ENCODE measurements at regions not wholly inside any gene's neighbourhood (a gene's known extent, or its start where the extent isn't known, plus 50 kb on each side); places are given as distances from the start of the nearest gene placed in this dataset.
A peak's percentile ranks its signal among the peaks of the same experiment; 100 is the strongest.

DNA sequence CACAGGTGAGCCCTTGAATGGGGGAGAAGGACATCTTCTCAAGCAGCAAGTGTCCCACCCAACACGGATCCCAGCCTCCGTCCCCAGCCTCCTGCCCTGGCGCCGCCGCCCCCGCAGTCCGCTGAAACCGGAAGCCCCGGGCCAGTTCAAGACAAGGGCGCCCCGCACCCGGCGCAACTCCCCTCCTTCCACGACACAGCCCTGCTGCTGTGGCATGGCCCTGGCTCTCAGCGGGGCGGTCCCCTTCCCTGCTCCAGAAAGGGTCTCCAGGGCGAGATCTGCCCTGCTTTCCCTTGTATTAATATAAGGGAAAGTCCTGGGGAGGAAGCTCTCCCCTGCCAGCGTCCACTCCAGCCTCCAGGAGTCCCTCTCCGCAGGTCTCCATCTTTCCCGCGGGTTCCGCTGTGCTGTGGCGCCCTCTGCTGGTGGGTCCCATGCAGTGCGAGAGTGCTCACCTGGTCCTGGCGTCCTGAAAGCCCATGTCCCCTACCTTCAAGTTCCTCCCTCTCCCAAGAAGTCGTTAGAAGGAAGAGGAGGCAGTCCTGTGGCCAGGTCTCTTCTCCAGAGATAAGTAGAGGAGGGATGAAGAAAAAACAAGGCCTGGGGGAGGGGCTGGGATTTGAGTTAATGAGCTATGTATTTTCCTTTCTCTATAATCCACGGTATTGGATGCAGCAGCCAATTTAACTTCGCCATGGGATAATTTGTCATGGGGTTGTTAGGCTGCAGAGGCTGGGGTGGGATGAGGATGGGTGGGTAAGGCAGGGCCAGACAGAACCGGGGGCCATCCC lies 176.0 kb downstream of the SMAD2 start:
- TF ChIP-seq EZH2phosphoT487 (IDR thresholded peaks at IDR 0.05; ENCODE audit: borderline replicate concordance, low read length) = no peak
- TF ChIP-seq CTCF (IDR thresholded peaks at IDR 0.05; ENCODE audit: low read depth, low read length, poor library complexity, severe bottlenecking) = peak; percentile 98
- H4K20me1 ChIP-seq (ENCODE audit: control insufficient read depth, insufficient read depth, low read depth, low read length) = no peaks in the 10 kb centered on the region; the same call in 1 of the 2 replicates
- H3K4me2 ChIP-seq (ENCODE audit: low read length) = no peak overlapping the region
- H3K9me2 ChIP-seq (replicated peaks; ENCODE audit: control insufficient read depth, low read length) = no peaks in the 10 kb centered on the region
- no peak overlapping the region for H3K27ac ChIP-seq (ENCODE audit: low read depth, low read length)
- H3F3A ChIP-seq (ENCODE audit: control insufficient read depth, insufficient read depth) = no peaks in the 10 kb centered on the region
- no peaks in the 10 kb centered on the region for H3K4me1 ChIP-seq (ENCODE audit: control insufficient read depth, low read length)
- H3K36me3 ChIP-seq (ENCODE audit: control insufficient read depth, low read length) = no peaks in the 10 kb centered on the region
- no peak overlapping the region for H3K4me3 ChIP-seq (ENCODE audit: low read length)
- H3K79me2 ChIP-seq (ENCODE audit: control insufficient read depth, low read length) = no peaks in the 10 kb centered on the region
- no peaks in the 10 kb centered on the region for H3K9me3 ChIP-seq (ENCODE audit: control insufficient read depth, insufficient read depth, low read length)
- no peaks in the 10 kb centered on the region; the same call in 1 of the 2 replicates for H3K27me3 ChIP-seq (ENCODE audit: control insufficient read depth, low read length)

GRCh38 chr18:47752796-47753645 lies 177.4 kb downstream of the SMAD2 start:
- Histone ChIP-seq H3K4me3 (ENCODE audit: low read length) (no peak overlapping the region), H3K36me3 (ENCODE audit: control insufficient read depth, low read length) (no peaks in the 10 kb centered on the region), H3K4me1 (ENCODE audit: control insufficient read depth, low read length) (no peaks in the 10 kb centered on the region), H3K4me2 (ENCODE audit: low read length) (no peak overlapping the region), H3K9me3 (ENCODE audit: control insufficient read depth, insufficient read depth, low read length) (no peaks in the 10 kb centered on the region), H3K27me3 (ENCODE audit: control insufficient read depth, low read length) (no peaks in the 10 kb centered on the region; the same call in 1 of the 2 replicates), H4K20me1 (ENCODE audit: control insufficient read depth, insufficient read depth, low read depth, low read length) (no peaks in the 10 kb centered on the region; the same call in 1 of the 2 replicates), H3F3A (ENCODE audit: control insufficient read depth, insufficient read depth) (no peaks in the 10 kb centered on the region), H3K9me2 (replicated peaks; ENCODE audit: control insufficient read depth, low read length) (no peaks in the 10 kb centered on the region), H3K79me2 (ENCODE audit: control insufficient read depth, low read length) (no peaks in the 10 kb centered on the region), H3K27ac (ENCODE audit: low read depth, low read length) (no peak overlapping the region)
- TF ChIP-seq EZH2phosphoT487 (IDR thresholded peaks at IDR 0.05; ENCODE audit: borderline replicate concordance, low read length) (no peak), CTCF (IDR thresholded peaks at IDR 0.05; ENCODE audit: low read depth, low read length, poor library complexity, severe bottlenecking) (no peak)

DNA sequence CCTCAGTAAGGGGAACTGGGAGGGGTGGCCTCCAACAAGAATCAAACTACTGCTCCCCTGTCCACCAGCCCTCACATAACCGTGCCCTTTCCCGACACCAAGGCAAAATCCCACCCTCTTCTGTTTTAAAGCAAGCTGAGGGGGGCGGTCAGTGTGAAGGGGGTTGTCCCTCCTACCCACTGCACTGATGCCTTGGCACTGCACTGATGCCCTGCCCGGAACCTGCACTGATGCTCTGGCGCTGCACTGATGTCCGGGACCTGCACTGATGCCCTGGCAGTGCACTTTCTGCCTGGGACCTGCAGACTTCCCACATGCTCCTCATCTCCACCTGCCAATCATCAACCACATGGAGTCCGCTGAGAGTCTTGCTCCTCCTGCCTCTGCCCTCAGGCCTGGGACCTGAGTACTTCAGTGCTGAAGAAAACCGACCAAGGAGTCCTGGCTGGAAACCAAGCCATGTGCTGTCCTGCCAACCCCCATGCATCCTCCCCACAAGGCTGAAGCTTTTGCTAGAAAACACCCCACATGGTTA lies 179.5 kb downstream of the SMAD2 start:
- Histone ChIP-seq H3K4me1 (ENCODE audit: control insufficient read depth, low read length) (no peaks in the 10 kb centered on the region), H3K36me3 (ENCODE audit: control insufficient read depth, low read length) (no peaks in the 10 kb centered on the region), H3K4me2 (ENCODE audit: low read length) (no peak overlapping the region), H3F3A (ENCODE audit: control insufficient read depth, insufficient read depth) (no peaks in the 10 kb centered on the region), H4K20me1 (ENCODE audit: control insufficient read depth, insufficient read depth, low read depth, low read length) (no peaks in the 10 kb centered on the region; the same call in 1 of the 2 replicates), H3K79me2 (ENCODE audit: control insufficient read depth, low read length) (no peaks in the 10 kb centered on the region), H3K9me2 (replicated peaks; ENCODE audit: control insufficient read depth, low read length) (no peaks in the 10 kb centered on the region), H3K9me3 (ENCODE audit: control insufficient read depth, insufficient read depth, low read length) (no peaks in the 10 kb centered on the region), H3K27me3 (ENCODE audit: control insufficient read depth, low read length) (no peaks in the 10 kb centered on the region), H3K4me3 (ENCODE audit: low read length) (no peak overlapping the region), H3K27ac (ENCODE audit: low read depth, low read length) (no peak overlapping the region)
- no peak for TF ChIP-seq EZH2phosphoT487 (IDR thresholded peaks at IDR 0.05; ENCODE audit: borderline replicate concordance, low read length)
- no peak for TF ChIP-seq CTCF (IDR thresholded peaks at IDR 0.05; ENCODE audit: low read depth, low read length, poor library complexity, severe bottlenecking)

Data from DOHH2 (cell line).